SH-SY5Y (cell line): ENCODE measurements at regions not wholly inside any gene's neighbourhood (a gene's known extent, or its start where the extent isn't known, plus 50 kb on each side); places are given as distances from the start of the nearest gene placed in this dataset.

Source experiments
- GATA2 ChIP-seq: IDR thresholded peaks from 2 replicates; pipeline ENCODE4 v1.6.1; 2011; ENCODE audit warnings: mild to moderate bottlenecking, low read depth, low read length
- GATA3 ChIP-seq: IDR thresholded peaks from 2 replicates; pipeline ENCODE4 v1.6.1; 2011; ENCODE audit warnings: low read depth, mild to moderate bottlenecking, low read length, moderate library complexity

DNA sequence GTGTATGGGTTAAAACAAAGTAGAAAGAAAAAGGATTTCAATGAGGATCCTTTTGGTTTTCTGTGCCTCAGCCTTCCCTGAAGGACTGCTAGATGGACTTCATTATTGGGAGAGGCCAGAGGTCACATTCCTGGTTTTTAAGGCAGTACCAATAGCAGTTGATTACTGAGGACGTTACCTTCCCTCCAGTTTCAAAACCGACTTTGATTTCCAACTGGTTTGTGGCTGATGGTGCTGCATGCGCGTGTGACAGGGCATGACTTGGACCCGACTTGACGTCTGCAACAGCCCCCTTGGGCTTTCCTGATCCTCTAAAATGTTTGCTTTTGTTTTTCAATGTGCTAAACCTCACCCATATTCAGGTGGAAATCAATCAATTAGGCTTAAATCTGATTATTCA lies 314.3 kb upstream of the ARGLU1 start:
- TF ChIP-seq GATA2: no peak
- no peak for TF ChIP-seq GATA3
